HL-60 (cell line): ENCODE measurements at regions not wholly inside any gene's neighbourhood (a gene's known extent, or its start where the extent isn't known, plus 50 kb on each side); places are given as distances from the start of the nearest gene placed in this dataset.

Experiments
- DNase-seq, 2 experiments: peaks; one replicate each; pipeline ENCODE4 v3.0.0-alpha.2; 2010 to 2020; ENCODE audit warnings: low read depth in 1 of 2, low spot score in 1 of 2
- H3K27ac ChIP-seq: fragments of 250-450 bp; sonication (Bioruptor Pico); replicated peaks from 2 replicates; pipeline ENCODE4 v1.5.1; 2020; ENCODE audit warnings: mild to moderate bottlenecking, moderate library complexity
- H3K27me3 ChIP-seq: fragments of 250-450 bp; sonication (Bioruptor Pico); 2 replicates; pipeline ENCODE4 v1.5.1; 2021; ENCODE audit warnings: mild to moderate bottlenecking, moderate library complexity; ENCODE audit not compliant: insufficient read depth, poor library complexity, severe bottlenecking
- H3K4me3 ChIP-seq: replicated peaks from 2 replicates; pipeline ENCODE4 v1.5.1; 2011; ENCODE audit warnings: mild to moderate bottlenecking, control low read depth, low read length; ENCODE audit not compliant: insufficient read depth
- GABPA ChIP-seq: IDR thresholded peaks from 2 replicates; pipeline ENCODE4 v1.6.1; 2012; ENCODE audit warnings: low read depth
- POLR2AphosphoS5 ChIP-seq: IDR thresholded peaks from 2 replicates; pipeline ENCODE4 v1.6.1; 2012; ENCODE audit warnings: low read depth
- SPI1 ChIP-seq: IDR thresholded peaks from 2 replicates; pipeline ENCODE4 v1.6.1; 2012; ENCODE audit warnings: low read depth, mild to moderate bottlenecking, borderline replicate concordance
- TF ChIP-seq, protein P1 (sequence below): IDR thresholded peaks from 2 replicates; pipeline ENCODE4 v1.6.1; 2012; ENCODE audit warnings: low read depth; ENCODE audit not compliant: insufficient replicate concordance
- TF ChIP-seq, protein P2 (sequence below): IDR thresholded peaks from one replicate; pipeline ENCODE4 v1.5.1; 2011; ENCODE audit warnings: low read length, control low read depth, inconsistent platforms; ENCODE audit not compliant: insufficient read depth

GRCh38 chr6:85110943-85111342, 338.9 kb upstream of the NT5E start:
- DNase-seq, result no peak
- Histone ChIP-seq H3K4me3 (no peak overlapping the region), H3K27me3 (peaks cover 2% of the 10 kb centered on the region), H3K27ac (no peak overlapping the region)
- no peak for TF ChIP-seq POLR2AphosphoS5
- no peak for TF ChIP-seq SPI1
- no peak for TF ChIP-seq GABPA
- TF ChIP-seq, protein P1, sequence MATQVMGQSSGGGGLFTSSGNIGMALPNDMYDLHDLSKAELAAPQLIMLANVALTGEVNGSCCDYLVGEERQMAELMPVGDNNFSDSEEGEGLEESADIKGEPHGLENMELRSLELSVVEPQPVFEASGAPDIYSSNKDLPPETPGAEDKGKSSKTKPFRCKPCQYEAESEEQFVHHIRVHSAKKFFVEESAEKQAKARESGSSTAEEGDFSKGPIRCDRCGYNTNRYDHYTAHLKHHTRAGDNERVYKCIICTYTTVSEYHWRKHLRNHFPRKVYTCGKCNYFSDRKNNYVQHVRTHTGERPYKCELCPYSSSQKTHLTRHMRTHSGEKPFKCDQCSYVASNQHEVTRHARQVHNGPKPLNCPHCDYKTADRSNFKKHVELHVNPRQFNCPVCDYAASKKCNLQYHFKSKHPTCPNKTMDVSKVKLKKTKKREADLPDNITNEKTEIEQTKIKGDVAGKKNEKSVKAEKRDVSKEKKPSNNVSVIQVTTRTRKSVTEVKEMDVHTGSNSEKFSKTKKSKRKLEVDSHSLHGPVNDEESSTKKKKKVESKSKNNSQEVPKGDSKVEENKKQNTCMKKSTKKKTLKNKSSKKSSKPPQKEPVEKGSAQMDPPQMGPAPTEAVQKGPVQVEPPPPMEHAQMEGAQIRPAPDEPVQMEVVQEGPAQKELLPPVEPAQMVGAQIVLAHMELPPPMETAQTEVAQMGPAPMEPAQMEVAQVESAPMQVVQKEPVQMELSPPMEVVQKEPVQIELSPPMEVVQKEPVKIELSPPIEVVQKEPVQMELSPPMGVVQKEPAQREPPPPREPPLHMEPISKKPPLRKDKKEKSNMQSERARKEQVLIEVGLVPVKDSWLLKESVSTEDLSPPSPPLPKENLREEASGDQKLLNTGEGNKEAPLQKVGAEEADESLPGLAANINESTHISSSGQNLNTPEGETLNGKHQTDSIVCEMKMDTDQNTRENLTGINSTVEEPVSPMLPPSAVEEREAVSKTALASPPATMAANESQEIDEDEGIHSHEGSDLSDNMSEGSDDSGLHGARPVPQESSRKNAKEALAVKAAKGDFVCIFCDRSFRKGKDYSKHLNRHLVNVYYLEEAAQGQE, result no peak
- TF ChIP-seq, protein P2, sequence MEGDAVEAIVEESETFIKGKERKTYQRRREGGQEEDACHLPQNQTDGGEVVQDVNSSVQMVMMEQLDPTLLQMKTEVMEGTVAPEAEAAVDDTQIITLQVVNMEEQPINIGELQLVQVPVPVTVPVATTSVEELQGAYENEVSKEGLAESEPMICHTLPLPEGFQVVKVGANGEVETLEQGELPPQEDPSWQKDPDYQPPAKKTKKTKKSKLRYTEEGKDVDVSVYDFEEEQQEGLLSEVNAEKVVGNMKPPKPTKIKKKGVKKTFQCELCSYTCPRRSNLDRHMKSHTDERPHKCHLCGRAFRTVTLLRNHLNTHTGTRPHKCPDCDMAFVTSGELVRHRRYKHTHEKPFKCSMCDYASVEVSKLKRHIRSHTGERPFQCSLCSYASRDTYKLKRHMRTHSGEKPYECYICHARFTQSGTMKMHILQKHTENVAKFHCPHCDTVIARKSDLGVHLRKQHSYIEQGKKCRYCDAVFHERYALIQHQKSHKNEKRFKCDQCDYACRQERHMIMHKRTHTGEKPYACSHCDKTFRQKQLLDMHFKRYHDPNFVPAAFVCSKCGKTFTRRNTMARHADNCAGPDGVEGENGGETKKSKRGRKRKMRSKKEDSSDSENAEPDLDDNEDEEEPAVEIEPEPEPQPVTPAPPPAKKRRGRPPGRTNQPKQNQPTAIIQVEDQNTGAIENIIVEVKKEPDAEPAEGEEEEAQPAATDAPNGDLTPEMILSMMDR, result no peak

DNA sequence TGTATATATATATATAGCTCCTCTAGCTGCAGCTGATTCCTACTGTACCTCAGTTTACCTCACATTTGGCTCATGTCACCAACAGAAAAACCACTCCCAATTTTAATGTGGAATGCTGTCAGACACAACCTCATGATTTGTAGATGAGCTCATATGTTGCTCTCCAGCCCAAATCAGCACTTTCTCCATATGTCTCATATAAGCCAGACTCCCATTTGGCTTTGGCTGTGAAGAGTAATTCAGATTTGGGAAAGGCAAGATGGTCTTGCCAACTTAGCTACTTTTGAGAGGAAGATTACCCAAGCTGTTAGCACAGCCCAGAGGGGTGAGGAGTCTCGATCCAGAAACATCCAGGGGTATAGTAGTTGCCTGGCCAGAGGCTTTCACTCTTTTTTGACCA, 342.2 kb upstream of the NT5E start:
- Histone ChIP-seq H3K4me3 (no peak overlapping the region), H3K27ac (no peak overlapping the region), H3K27me3 (no peaks in the 10 kb centered on the region)
- DNase-seq, result no peak
- TF ChIP-seq POLR2AphosphoS5, result no peak
- TF ChIP-seq, protein P1, result no peak

GRCh38 chr6:85096976-85097375, 332.6 kb upstream of the TBX18 start:
- no peaks in the 10 kb centered on the region for H3K27me3 ChIP-seq
- no peak overlapping the region for H3K4me3 ChIP-seq
- no peak overlapping the region for H3K27ac ChIP-seq
- TF ChIP-seq, protein P2, result no peak
- TF ChIP-seq SPI1, result no peak
- TF ChIP-seq, protein P1, result no peak
- no peak for TF ChIP-seq POLR2AphosphoS5
- no peak for DNase-seq

GRCh38 chr6:85092226-85092625, 327.8 kb upstream of the TBX18 start:
- Histone ChIP-seq H3K27me3 (no peaks in the 10 kb centered on the region), H3K27ac (no peak overlapping the region), H3K4me3 (no peak overlapping the region)
- no peak for TF ChIP-seq GABPA
- TF ChIP-seq, protein P1, result no peak
- DNase-seq, result no peak
